A673 (cell line): ENCODE measurements at regions not wholly inside any gene's neighbourhood (a gene's known extent, or its start where the extent isn't known, plus 50 kb on each side); places are given as distances from the start of the nearest gene placed in this dataset.

Experiments used
- EZH2 ChIP-seq: fragments of 200-600 bp; sonication (generic); IDR thresholded peaks from 2 replicates; pipeline ENCODE4 v1.6.1; 2017; ENCODE audit warnings: borderline replicate concordance, low read depth, mild to moderate bottlenecking, mixed read lengths, antibody characterized with exemption, low read length; ENCODE audit not compliant: poor library complexity, severe bottlenecking
- TF ChIP-seq, protein P1 (sequence below): fragments of 300-800, 200-600 bp; sonication (generic); conservative IDR thresholded peaks from 2 replicates; pipeline ENCODE4 v1.5.1; 2017; ENCODE audit warnings: low read depth, mild to moderate bottlenecking, antibody characterized with exemption, low read length, moderate library complexity, mixed read lengths

DNA sequence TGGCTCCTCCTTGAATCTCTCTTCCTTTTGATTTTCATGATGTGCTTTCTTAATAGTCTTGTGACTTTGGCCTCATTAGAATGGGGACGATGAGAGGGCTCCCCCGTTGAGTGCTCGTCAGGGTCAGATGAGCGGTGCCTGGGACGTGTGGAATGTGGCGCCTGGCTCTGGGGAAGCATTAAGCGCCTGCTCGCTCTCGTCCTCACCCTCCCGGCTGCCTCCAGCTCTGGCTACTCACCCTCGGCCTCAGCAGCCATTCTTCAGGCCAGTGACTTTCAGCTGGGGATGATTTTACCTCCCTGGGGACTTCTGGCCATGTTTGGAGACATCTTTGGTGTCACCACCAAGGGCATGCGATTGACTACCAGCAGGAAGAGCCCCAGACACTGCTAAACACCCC lies 69.7 kb downstream of the RPS6KA4 start:
- TF ChIP-seq, protein P1, sequence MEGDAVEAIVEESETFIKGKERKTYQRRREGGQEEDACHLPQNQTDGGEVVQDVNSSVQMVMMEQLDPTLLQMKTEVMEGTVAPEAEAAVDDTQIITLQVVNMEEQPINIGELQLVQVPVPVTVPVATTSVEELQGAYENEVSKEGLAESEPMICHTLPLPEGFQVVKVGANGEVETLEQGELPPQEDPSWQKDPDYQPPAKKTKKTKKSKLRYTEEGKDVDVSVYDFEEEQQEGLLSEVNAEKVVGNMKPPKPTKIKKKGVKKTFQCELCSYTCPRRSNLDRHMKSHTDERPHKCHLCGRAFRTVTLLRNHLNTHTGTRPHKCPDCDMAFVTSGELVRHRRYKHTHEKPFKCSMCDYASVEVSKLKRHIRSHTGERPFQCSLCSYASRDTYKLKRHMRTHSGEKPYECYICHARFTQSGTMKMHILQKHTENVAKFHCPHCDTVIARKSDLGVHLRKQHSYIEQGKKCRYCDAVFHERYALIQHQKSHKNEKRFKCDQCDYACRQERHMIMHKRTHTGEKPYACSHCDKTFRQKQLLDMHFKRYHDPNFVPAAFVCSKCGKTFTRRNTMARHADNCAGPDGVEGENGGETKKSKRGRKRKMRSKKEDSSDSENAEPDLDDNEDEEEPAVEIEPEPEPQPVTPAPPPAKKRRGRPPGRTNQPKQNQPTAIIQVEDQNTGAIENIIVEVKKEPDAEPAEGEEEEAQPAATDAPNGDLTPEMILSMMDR = no peak
- no peak for TF ChIP-seq EZH2
